ENCODE measurements at regions not wholly inside any gene's neighbourhood (a gene's known extent, or its start where the extent isn't known, plus 50 kb on each side); places are given as distances from the start of the nearest gene placed in this dataset.

- TF ChIP-seq CTCF (IDR thresholded peaks at IDR 0.05 in 2 of 3, conservative IDR thresholded peaks at IDR 0.05 in 1 of 3; ENCODE audit: borderline replicate concordance in 1 of 3, insufficient read depth in 1 of 3, low read depth in 2 of 3, low read length in 2 of 3) (no peak), SRF (IDR thresholded peaks at IDR 0.05; ENCODE audit: low read depth) (no peak), SP1 (IDR thresholded peaks at IDR 0.05; ENCODE audit: low read depth) (no peak), POLR2A (IDR thresholded peaks at IDR 0.05; ENCODE audit: borderline replicate concordance, extremely low read depth, insufficient read depth, insufficient read length) (no peak), SIN3A (IDR thresholded peaks at IDR 0.05; ENCODE audit: low read depth) (no peak), MAX (IDR thresholded peaks at IDR 0.05) (no peak), ZNF274 (IDR thresholded peaks at IDR 0.05; ENCODE audit: low read depth, low read length) (no peak), EZH2 (IDR thresholded peaks at IDR 0.05) (no peak), RAD21 (IDR thresholded peaks at IDR 0.05; ENCODE audit: low read depth) (no peak), JUND (IDR thresholded peaks at IDR 0.05) (no peak), ZBTB33 (IDR thresholded peaks at IDR 0.05; ENCODE audit: extremely low read depth, insufficient replicate concordance, low read length) (no peak)
Observed at GRCh38 chr21:26332867-26333266, 162.3 kb upstream of the APP start.

All from HCT116 (cell line).